ENCODE measurements at regions not wholly inside any gene's neighbourhood (a gene's known extent, or its start where the extent isn't known, plus 50 kb on each side); places are given as distances from the start of the nearest gene placed in this dataset.
"Not testable (repeated sequence)": the region's sequence is repeated elsewhere in the genome, so short reads cannot be mapped to it uniquely, and the experiment has no call there.

DNA sequence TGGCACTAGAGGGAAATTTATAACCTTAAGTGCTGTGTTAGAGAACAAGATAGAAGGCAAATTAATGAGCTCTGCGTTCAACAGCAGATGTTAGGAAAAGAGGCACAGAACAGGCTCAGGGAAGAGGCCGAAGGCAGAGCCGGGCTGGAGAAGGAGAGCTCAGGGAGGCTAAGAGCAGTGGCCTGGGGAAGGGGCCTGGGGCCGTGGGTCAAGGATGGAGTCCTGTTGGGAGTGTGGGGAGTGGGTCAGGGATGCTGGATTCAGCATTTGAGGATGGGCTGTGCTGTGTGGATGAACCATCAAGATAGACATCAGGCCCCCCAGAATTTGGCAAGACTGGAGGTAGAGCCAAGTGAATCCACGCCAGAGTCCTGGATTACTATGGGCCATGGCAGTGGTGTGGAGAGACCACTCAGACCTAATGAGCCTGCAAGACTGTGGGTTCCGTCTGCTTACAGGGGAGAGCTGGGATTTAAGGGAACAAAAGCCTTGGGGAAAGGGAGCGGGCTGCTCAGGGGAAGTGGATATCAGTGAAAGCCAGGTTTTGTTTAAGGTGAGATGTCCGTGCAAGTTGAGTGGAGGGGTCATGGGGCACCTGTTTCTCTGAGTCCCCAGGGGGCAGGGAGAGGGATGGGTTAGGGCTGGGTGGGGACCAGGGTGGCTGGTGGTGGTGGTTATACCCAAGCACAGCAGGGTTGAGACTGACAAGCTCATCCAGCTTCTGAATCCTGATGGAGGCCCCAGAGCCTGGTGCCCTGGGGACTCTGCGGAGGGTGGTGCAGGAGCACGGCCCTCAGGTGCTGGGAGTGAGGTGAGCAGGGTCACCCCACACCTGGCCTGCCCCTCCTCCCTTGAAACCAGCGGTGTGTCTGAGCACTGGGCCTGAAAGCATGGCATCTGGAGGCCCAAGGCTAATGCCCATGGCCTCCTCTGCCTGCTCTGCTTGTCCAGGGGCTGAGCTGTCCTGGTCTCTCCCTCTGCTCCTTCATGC, 101.7 kb downstream of the BMS1 start:
- DNase-seq (ENCODE audit: low read depth in 2 of 2), result no peak

DNA sequence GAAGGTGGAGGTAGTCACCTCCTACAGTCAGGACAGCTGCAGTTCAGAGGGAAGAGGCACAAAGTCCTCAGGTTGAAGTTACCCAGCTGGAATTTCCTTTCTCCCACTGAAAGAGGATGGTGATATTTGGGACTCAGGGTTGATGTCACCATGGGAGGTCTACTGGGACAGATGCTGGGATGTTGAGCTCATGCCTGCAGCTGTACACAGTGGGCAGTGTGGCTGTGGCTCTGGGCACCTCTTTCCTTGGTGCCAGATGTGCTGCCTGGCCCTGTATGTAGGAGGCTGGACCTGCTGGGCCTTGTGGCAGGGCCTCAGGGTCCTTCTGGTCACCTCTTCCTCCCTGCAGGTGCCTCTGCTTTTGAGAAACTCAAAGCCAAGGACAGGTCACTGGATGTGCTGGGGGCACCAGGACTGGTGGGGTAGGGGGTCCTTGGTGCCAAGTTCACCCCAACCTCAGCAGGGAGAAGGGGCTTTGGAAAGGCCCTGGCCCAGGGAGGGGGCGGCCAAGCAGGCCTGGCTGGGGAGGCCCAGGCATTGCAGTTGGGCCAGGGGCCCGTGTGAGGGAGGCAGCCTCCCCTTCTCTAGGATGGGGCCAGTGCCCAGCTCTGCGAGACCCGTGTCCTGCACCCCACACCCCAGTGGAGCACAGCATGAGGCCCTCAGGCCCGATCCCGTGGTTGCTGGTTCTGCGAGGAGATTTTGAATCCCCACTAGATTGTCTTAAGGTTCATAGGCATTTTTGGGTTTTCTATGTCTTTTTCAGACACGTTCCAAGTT, 103.1 kb downstream of the BMS1 start:
- no peak for DNase-seq (ENCODE audit: low read depth in 2 of 2)

DNA sequence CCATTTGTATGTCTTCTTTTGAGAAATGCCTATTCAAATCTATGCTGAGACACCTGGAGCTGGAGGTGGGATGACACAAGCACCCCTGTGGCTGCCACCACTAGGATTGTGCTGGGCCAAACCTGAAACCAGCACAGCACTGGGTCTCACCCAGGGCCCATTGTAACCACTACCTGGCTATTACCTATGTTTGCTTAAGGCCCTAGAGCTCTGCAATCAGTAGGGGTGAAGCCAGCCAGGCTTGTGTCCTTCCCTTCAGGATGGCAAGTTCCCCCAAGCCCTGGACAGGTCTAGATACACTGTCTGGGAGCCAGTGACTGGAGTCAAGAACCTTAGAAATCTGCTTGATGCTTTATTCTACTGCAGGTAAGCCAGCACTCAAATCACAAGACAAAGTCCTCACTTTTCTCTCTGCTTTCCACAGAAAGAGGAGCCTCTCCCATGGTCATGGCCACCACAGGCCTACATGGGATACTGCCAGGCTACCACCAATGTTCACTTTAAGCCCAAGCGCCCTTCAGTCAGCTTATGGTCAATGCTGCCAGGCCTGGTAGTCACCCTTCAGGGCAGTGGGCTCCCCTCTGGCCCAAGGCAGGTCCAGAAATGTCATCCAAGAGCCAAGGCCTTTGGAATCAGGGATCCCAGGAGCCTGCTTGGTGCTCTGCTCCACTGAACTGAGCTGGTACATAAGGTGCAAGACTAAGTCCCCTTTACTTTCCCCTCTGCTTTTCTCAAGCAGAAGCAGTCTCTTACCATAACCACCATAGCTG, 105.3 kb downstream of the BMS1 start:
- no peak for DNase-seq (ENCODE audit: low read depth in 2 of 2)

DNA sequence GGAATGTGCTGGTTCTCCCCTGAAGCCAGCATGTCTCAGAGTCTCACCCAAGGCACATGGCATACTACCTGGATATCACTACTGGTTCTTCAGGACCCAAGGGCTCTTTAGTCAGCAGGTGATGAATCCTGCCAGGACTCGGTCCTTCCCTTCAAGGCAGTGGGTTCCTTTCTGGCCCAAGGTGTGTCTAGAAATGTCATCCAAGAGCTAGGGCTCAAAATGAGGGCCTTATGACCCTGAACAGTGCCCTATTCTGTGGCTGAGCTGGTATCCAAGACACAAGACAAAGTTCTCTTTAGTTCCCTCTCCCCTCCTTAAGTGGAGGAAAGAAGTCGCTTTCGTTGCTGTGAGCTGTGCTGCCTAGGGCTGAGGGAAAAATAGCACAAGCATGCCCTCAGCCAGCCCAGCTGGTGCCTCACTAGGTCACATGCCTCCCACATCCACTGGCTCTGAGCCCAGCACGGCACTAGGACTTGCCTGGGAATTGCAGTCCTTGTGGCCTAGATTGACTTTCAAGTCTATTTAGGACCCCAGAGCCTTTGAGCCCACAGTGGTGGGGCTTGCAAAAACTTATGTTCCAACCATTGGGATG, 106.0 kb downstream of the BMS1 start:
- no peak for DNase-seq (ENCODE audit: low read depth in 2 of 2)

DNA sequence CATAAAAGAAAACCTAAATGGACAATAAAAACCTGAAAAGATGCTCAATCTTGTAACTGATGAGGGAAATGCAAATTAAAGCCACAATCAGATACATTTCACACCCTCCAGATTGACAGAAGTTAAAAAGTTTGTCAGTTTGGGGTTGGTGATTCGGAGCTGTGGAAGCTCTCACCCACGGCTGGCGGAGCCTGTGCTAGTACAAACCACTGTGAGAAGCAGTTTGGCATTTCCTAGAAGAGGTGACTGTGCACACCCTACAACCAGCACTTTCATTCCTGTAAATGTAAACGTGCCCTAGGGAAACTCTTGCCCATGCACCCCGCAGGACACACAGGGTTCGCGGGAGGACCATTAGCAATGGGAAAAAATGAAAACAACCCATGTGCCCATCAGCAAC, 114.1 kb downstream of the BMS1 start:
- no peak for DNase-seq (ENCODE audit: low read depth in 2 of 2)

DNA sequence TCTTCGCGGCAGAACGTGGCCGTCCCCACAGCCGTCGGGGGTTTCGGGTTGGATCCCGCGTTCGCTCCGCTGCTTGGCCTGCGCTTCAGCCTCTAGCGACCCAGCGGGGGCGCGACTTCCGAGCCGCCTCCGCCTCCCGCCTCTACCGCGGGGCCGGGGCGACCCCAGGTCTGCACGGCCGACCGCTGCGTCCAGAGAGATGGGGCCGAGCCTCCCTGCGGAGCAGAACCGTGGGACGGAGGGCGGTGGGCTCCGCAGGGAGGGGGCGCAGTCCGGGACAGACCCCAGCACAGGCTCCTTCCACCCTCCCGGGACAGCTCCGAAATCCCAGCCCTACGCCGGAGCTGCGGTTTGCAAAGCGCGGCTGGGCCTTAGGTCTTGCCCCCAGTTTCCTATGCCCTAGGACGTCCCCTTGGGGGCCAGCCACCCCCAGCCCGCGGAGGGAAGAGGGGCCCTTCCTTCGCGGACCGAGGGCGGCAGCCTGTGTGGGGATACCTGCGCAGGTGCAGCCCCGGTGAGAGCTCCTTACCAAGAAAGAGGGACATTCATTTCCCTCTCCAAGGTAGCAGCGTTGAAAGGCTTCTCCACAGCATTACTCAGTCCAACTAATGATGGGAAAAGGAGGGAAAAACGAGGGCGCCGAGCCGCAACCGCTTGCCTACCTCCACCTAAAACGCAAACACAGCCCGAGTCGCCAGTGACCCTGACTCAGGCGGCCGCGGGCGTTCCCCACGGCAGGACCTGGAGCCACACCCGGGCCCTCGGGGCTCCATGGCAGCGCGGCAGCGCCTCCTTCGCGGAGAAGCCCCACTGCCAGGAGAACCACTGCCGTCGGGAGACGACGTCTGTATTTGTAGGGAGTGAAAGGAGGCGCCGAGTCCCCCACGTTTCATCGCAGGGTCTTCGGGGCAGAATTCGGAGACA, 115.7 kb downstream of the BMS1 start:
- no peak for DNase-seq (ENCODE audit: low read depth in 2 of 2)

DNA sequence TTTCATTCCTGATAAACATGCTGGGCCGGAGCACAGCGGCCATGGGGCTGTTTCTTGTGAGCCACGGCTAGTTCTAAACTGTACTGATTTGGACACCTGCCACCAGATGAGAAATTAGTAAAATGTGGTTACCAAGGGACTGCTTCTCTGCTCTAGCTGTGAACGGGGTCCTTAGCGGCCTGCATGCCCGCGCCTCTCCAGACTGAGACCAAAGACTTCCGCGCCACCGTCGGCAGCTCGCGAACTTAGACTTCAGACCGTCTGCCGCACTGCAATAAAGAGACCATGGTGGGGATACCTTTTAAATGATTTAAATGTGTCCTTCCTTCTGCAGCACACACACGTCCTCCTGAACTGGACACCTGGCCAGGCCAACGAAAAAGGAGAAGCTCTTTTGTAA, 116.4 kb downstream of the BMS1 start:
- no peak for DNase-seq (ENCODE audit: low read depth in 2 of 2)

DNA sequence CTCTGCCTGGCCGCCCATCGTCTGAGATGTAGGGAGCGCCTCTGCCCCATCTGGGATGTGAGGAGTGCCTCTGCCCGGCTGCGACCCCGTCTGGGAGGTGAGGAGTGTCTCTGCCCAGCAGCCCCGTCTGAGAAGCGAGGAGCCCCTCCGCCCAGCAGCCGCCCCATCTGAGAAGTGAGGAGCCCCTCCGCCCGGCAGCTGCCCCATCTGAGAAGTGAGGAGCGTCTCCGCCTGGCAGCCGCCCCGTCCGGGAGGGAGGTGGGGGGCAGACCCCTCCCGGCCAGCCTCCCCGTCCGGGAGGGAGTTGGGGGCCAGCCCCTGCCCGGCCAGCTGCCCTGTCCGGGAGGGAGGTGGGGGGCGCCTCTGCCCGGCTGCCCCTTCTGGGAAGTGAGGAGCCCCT, 117.8 kb downstream of the BMS1 start:
- DNase-seq (ENCODE audit: low read depth in 2 of 2), result not testable (repeated sequence)

DNA sequence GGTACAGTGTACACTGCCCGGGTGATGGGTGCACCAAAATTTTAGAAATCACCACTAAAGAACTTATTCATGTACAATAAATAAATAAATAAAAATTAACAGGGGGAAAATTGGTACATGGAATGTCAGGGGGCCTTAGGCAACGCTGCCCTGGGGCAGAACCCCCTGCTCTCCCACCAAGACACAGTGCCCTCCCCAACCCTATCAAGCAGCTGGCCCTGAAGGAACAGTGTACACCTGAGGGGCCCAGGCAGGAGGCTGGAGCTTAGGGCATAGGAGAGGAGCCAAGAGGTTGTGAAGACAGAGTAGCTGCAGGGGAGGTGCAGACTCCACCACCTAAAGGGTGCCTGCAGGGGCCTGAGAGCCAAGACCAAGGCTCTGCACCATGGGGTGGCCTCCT, 128.8 kb downstream of the BMS1 start:
- DNase-seq (ENCODE audit: low read depth in 2 of 2), result no peak

DNA sequence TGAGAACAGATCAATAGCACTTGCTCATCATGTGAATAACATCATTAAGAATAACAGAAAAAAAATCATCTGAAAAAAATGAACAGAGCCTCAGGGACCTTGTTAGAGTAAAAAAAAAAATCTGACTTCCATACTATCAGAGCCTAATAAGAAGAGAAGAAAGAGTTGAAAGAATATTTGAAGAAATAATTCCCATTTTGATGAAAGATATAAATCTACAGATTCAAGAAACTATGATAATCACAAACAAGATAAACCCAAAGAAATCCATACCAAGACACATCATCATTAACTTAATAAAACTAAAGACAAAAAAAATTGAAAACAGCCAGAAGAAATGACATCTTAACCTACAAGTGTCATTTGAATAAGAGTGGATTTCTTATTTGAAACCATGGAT, 134.4 kb downstream of the BMS1 start:
- DNase-seq (ENCODE audit: low read depth in 2 of 2), result no peak

DNA sequence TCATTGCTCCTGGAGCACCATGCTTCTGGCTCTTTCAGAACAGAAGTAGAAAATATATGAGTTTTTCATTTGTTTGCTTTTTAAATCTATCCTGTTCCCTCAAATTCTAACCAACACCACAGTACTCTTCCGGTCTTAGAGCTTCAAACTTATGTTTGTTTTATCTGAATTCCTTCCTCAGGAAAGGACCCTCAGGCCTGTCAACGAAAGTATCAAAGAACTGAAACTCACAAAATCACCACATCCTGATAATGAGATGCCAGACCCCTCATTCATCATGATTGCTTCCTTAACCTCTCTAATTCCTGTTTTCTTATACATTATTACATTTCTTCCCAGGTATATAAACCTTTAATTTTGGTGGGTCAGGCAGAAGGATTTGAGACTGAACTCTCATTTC, 135.2 kb downstream of the BMS1 start:
- no peak for DNase-seq (ENCODE audit: low read depth in 2 of 2)

DNA sequence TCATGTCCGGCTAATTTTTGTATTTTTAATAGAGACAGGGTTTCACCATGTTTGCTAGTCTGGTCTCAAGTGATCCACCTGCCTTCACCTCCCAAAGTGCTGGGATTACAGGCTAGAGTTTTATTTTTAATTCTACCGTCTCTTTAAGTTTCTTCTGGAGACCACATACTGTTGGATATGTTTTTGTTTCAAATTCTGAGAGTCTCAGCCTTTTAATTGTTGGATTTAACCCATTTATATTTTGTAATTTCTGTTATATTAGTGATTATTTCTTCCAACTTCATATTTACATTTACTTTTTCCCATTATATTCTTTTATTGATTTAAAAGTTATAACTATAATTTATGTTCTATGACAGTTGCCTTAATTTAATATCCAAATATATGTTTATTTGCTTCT, 139.4 kb downstream of the BMS1 start:
- DNase-seq (ENCODE audit: low read depth in 2 of 2), result no peak

DNA sequence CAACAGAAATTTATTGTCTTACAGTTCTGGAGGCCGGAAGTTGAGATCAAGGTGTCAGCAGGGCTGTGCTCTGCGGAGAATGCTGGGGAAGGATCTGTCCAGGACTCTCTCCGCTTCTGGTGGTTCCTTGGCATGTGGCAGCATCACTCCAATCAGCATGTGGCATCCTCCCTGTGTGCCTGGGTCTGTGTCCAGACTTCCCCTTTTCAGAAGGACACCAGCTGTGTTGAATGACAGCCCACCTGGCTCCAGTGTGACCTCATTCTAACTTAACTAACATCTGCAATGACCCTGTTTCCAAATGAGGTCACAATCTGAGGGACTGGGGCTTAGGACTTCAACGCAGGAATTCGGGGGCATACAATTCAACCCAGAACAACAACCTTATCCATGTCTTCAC, 141.9 kb downstream of the BMS1 start:
- DNase-seq (ENCODE audit: low read depth in 2 of 2), result no peak

DNA sequence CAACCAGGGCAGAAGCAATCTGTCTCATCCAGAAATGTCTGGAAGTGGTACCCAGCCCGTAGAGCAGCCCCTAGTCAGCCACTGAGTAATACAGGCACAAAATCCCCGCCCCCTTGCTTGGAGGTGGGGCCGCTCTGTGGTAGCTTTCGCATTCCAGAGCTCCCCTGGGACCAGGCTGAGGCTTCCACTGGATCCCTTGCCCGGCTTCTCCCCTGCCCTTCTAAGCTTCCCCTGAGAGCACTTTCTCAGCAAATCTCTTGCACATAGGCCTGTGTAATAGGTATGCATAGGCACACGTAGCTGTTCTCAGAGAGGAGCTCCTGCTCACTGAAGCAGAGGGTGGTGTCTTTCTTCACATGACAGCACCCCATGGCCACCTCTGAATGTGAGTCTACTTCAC, 144.2 kb downstream of the BMS1 start:
- DNase-seq (ENCODE audit: low read depth in 2 of 2), result peak; percentile 10 to 15

DNA sequence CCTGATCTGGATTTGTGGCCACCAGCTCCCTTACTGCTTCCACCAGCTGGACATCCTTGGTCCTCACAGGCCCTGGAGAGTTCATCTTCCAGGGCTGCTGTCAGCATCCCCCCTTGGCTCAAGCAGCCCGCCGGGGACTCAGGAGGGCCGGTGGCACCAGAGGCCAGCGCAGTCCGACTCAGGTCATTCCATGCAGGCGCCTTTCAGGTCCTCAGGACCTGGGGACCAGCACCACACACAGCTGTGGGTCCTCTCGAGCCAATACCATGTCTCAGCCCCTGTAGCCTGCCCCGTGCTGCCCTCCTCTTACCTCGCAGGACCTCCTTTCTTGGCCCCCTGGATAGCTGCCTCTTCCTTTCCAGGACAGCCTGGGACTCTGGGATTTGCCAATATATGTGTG, 145.5 kb downstream of the BMS1 start:
- no peak for DNase-seq (ENCODE audit: low read depth in 2 of 2)

DNA sequence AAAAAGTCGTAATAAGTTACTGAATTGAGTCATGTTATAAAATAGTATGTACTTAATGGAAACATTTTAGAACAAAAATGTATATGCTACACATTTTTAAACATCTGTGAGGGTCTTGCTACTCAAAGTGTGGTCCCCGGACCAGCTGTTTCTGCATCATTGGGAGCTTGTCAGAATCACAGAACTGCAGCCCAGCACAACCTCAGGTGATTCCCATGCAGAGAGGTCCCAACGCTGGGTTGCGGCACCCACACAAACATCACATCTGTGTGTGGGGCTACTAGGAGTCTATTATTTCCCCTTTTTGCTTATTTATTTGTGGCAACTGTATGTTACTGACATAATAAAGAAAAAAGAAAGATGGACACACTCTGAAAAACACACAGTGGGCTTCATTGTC, 146.6 kb downstream of the BMS1 start:
- DNase-seq (ENCODE audit: low read depth in 2 of 2), result no peak

DNA sequence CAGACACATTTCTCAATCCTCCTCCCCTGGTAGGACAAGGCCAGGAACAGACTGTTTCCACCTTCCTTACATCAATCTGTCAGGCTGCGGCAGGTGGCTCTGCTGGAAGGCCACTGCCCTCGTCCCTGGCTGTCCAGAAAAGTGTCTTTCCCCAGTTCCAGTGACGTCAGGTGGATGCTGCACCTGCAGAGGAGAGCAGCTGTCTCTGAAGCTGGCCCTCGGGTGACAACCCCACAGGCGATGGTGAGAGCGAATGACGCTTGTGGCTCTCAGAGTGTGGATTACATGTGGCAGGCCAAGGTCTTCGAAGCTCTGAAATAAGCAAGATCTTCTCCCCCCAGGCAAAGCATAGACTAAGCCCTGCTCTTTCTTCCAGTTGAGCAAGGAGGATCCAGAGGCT, 146.9 kb upstream of the RET start:
- DNase-seq (ENCODE audit: low read depth in 2 of 2), result no peak

DNA sequence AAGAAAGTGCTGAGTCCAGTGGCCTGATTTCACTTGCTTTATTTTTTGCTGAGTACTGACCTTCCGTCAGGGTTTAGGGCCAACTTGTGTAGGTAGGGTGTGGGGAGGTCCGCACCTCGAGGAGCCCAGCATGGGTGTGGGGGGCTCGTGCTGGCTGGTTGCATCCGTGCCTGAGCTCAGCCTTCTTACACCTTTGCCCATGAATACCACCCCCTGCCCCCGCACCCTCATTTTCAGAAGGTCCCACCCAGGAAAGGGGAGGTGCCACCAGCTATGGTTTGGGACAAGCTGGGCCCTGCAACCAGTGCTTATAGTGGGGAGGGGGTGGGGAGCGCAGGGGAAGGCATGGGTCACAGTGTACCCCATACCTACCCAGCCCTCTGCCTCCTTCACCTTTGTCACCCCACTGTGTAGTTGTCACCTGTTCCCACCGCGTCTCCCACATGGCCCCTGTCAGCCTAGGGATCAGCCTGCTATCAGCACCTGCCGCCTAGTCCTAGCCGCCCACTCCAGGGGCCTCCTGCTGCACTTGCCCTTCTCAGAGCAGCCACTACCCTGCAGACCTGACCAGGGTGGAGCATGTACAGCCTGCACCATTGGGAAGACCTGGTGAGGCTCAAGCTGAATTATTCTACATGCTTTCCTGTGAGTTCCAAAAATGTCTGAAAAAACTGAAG, 146.2 kb upstream of the RET start:
- DNase-seq (ENCODE audit: low read depth in 2 of 2), result no peak

DNA sequence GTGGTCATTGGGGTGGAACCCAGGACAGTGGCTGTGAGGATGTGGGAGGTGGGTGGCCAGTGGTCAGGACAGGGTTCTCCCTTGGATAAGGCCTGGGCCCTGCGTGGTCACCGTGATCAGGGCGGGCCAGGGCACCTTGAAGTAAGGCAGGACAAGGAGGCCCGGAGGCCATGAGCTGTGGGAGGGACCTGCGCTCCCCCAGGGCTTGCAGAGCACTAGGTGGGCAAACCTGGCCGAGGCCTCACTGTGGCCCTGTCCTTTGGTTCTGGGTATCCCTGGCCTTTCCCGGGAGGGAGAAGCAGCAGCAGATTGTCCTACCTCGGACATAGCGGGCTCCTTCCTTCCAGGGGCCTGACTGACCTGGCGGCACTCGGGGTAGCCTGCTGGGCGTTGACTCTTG, 144.8 kb upstream of the RET start:
- no peak for DNase-seq (ENCODE audit: low read depth in 2 of 2)

Measured in fibroblast of skin of left biceps (primary cell).